Heart right ventricle (tissue), 16 donors: ENCODE measurements at regions not wholly inside any gene's neighbourhood (a gene's known extent, or its start where the extent isn't known, plus 50 kb on each side); places are given as distances from the start of the nearest gene placed in this dataset.

ENCODE experiments used
- ATAC-seq, 8 donors: fragments of 200-7000 bp; cut with Tn5 transposase; one replicate each; pipeline ENCODE4 v1.9.1; 2020; ENCODE audit warnings: mild to moderate bottlenecking in 8 of 8, moderate library complexity in 8 of 8, moderate number of reproducible peaks in 1 of 8
- DNase-seq, 2 donors: peaks; one replicate each; pipeline ENCODE4 v3.0.0-alpha.2; 2020
- H3K27ac ChIP-seq, 10 donors: fragments of 200-600 bp; sonication (generic) in 2 of 10; one replicate each; pipeline versions ENCODE4 v1.5.0 to v1.8.0; 2020 to 2022; ENCODE audit warnings: mild to moderate bottlenecking in 3 of 10
- H3K27me3 ChIP-seq, 7 donors: fragments of 200-600 bp; one replicate each; pipeline ENCODE4 v1.8.0; 2021 to 2022; ENCODE audit warnings: mild to moderate bottlenecking in 2 of 7
- H3K36me3 ChIP-seq, 9 donors: fragments of 200-600 bp; sonication (generic) in 1 of 9; one replicate each; pipeline versions ENCODE4 v1.5.0 to v1.8.0; 2020 to 2022; ENCODE audit warnings: mild to moderate bottlenecking in 2 of 9
- H3K4me1 ChIP-seq, 9 donors: fragments of 200-600 bp; sonication (generic) in 1 of 9; one replicate each; pipeline versions ENCODE4 v1.5.0 to v1.8.0; 2020 to 2022; ENCODE audit warnings: mild to moderate bottlenecking in 4 of 9
- H3K4me3 ChIP-seq, 10 donors: fragments of 200-600 bp; sonication (generic) in 2 of 10; one replicate each; pipeline versions ENCODE4 v1.5.0 to v1.8.0; 2020 to 2022; ENCODE audit warnings: mild to moderate bottlenecking in 7 of 10, moderate library complexity in 2 of 10
- H3K9me3 ChIP-seq, 11 donors: fragments of 200-600 bp in 10 of 11; sonication (generic) in 2 of 11; one replicate each; pipeline versions ENCODE4 v1.5.0 to v1.8.0; 2013 to 2022; ENCODE audit warnings: mild to moderate bottlenecking in 2 of 11, control low read depth in 1 of 11, moderate library complexity in 1 of 11
- CTCF ChIP-seq, 9 donors: fragments of 200-600 bp; sonication (generic) in 2 of 9; IDR thresholded peaks; one replicate each; pipeline versions ENCODE4 v1.5.0 to v1.8.0; 2021 to 2022; ENCODE audit warnings: antibody characterized with exemption in 9 of 9, mild to moderate bottlenecking in 5 of 9, moderate library complexity in 1 of 9
- WGBS, 2 donors: extraction: QIAGEN DNeasy Blood & Tissue Kit; methylation state at CpG; one replicate each; pipeline ENCODE4 v1.1.7; 2013; ENCODE audit warnings: inconsistent platforms in 1 of 2; 5-methylcytosine and 5-hydroxymethylcytosine counted together
- intact Hi-C, 10 donors: fragments of 100-400 bp; cut with DNase I; formaldehyde crosslinking; loops; one replicate each; pipeline versions ENCODE4 v1.11.1 to v1.14.2; 2022
- donor health status: Arrhythmogenic right ventricular cardiomyopathy.
- donor health status: ischemic (EF 13 %, LVEDD 7.1; RV severe dilation, severe dysfunction).
- donor health status: healthy with polysubstance abuse.
- donor health status: DM: no; HTN: yes; CAD: no.
- donor health status: DM: no; HTN: no; CAD: no.
- donor health status: ischemic (EF 25% LVEDD 6.9; RV normal size, moderate dysfunction).
- donor health status: ischemic (EF 25% LVEDD 5.7; RV mildly dilated, moderate dysfunction).
- donor health status: healthy.
- donor health status: DM: yes; HTN: yes; CAD: no.
- donor health status: Ischemic cardiomyopathy.
- donor health status: ischemic (EF 35%, LVEDD 5.7; RV mildly dilated, moderate dysfunction).
- donor health status: nonischemic (EF 11% LVEDD 7.7; RV severe dilation, severe dysfunction).
- donor health status: DM: yes; HTN: yes; CAD: no.
- donor health status: PGD.
- donor health status: ischemic (EF 29% LVEDD 5.4; RV normal size, mild dysfunction).
- donor health status: nonischemic (EF 23%, LVEDD 6.1; RV moderate dilation, normal function).

DNA sequence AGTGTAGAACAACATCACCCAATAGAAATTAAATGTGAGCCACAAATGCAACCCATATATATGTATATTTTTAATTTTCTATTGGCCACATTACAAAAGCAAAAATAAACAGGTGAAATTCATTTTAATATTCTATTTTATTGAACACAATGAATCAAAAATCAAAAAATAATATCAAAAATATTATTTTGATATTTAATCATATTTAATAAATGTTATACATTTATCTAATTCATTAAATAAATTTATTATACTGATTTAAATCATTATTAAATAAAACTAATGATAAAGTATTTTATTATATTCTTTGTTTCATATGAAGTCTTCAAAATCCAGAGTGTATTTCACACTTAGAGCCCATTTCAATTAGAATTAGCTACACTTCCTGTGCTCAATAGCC lies 98.4 kb upstream of the MANEA start:
- no peak for DNase-seq
- ATAC-seq = no peak
- Histone ChIP-seq H3K36me3 (no peaks in the 10 kb centered on the region), H3K9me3 (no peaks in the 10 kb centered on the region), H3K4me1 (no peaks in the 10 kb centered on the region), H3K27ac (no peak overlapping the region), H3K4me3 (no peak overlapping the region), H3K27me3 (no peaks in the 10 kb centered on the region)
- no peak for TF ChIP-seq CTCF (IDR thresholded peaks at IDR 0.05)
- intact Hi-C loops = no loop called here

- H3K4me3 ChIP-seq = no peak overlapping the region
- no peak for TF ChIP-seq CTCF (IDR thresholded peaks at IDR 0.05)
- H3K9me3 ChIP-seq = no peaks in the 10 kb centered on the region
- ATAC-seq = no peak
- no peaks in the 10 kb centered on the region for H3K27me3 ChIP-seq
- H3K27ac ChIP-seq = no peak overlapping the region
- H3K4me1 ChIP-seq = no peaks in the 10 kb centered on the region
- no peaks in the 10 kb centered on the region for H3K36me3 ChIP-seq
- intact Hi-C loops = no loop called here
- no peak for DNase-seq
Measured at GRCh38 chr6:95487817-95488216, 89.5 kb upstream of the MANEA start.

GRCh38 chr6:95489185-95489863 lies 88.0 kb upstream of the MANEA start:
- intact Hi-C loops = no loop called here
- no peak for TF ChIP-seq CTCF (IDR thresholded peaks at IDR 0.05)
- WGBS, 2 donors = 35 to 44% methylated on average over 3 of the region's 3 CpGs
- Histone ChIP-seq H3K4me3 (no peak overlapping the region), H3K9me3 (no peaks in the 10 kb centered on the region), H3K27ac (no peak overlapping the region), H3K36me3 (no peaks in the 10 kb centered on the region), H3K4me1 (no peaks in the 10 kb centered on the region), H3K27me3 (no peaks in the 10 kb centered on the region)
- ATAC-seq = no peak
- DNase-seq = no peak

GRCh38 chr6:95496769-95497426 lies 80.4 kb upstream of the MANEA start:
- no peak for DNase-seq
- intact Hi-C loops = no loop called here
- no peak for TF ChIP-seq CTCF (IDR thresholded peaks at IDR 0.05)
- 93 to 94% methylated on average over 28 of the region's 28 CpGs for WGBS, 2 donors
- no peak overlapping the region for H3K27ac ChIP-seq
- no peaks in the 10 kb centered on the region for H3K27me3 ChIP-seq
- H3K4me3 ChIP-seq = no peak overlapping the region
- H3K9me3 ChIP-seq = peaks cover 0 to 20% (median 0%) of the 10 kb centered on the region in 11 donors
- ATAC-seq = no peak
- no peaks in the 10 kb centered on the region for H3K4me1 ChIP-seq
- no peaks in the 10 kb centered on the region for H3K36me3 ChIP-seq
